Dendritic cell treated with granulocyte-macrophage colony-stimulating factor and Interleukin-4, amounts not matched to agents 40 ng/mL and 50 ng/mL, for 4 days (primary cell): ENCODE measurements at regions not wholly inside any gene's neighbourhood (a gene's known extent, or its start where the extent isn't known, plus 50 kb on each side); places are given as distances from the start of the nearest gene placed in this dataset.

Experiments used
- H3K27ac Mint-ChIP-seq: one replicate; pipeline ENCODE4 v1.8.0; 2022; ENCODE audit warnings: mild to moderate bottlenecking, mixed read lengths
- H3K27me3 Mint-ChIP-seq: one replicate; pipeline ENCODE4 v1.8.0; 2022; ENCODE audit warnings: mild to moderate bottlenecking, mixed read lengths
- H3K36me3 Mint-ChIP-seq: one replicate; pipeline ENCODE4 v1.8.0; 2022; ENCODE audit warnings: low read depth, mixed read lengths
- H3K4me1 Mint-ChIP-seq: one replicate; pipeline ENCODE4 v1.8.0; 2022; ENCODE audit warnings: low read depth, mixed read lengths
- H3K4me3 Mint-ChIP-seq: one replicate; pipeline ENCODE4 v1.8.0; 2022; ENCODE audit warnings: mild to moderate bottlenecking, moderate library complexity, mixed read lengths
- H3K9me3 Mint-ChIP-seq: one replicate; pipeline ENCODE4 v1.8.0; 2022; ENCODE audit warnings: mixed read lengths
- intact Hi-C: fragments of 100-400 bp; cut with micrococcal nuclease; formaldehyde crosslinking; loops from one replicate; pipeline ENCODE4 v1.15.0; 2022

GRCh38 chr5:82669720-82670119 is 391.6 kb upstream of the RPS23 start:
- peaks cover 3% of the 10 kb centered on the region for H3K27me3 Mint-ChIP-seq
- H3K4me1 Mint-ChIP-seq, result peaks cover 5% of the 10 kb centered on the region
- H3K9me3 Mint-ChIP-seq, result no peaks in the 10 kb centered on the region
- H3K4me3 Mint-ChIP-seq, result no peak overlapping the region
- intact Hi-C loops, result loop anchor here (10.0 kb wide), 1 partner anchor 745 kb away; no protein-coding TSS in a partner anchor
- H3K36me3 Mint-ChIP-seq, result no peaks in the 10 kb centered on the region
- no peak overlapping the region for H3K27ac Mint-ChIP-seq

DNA sequence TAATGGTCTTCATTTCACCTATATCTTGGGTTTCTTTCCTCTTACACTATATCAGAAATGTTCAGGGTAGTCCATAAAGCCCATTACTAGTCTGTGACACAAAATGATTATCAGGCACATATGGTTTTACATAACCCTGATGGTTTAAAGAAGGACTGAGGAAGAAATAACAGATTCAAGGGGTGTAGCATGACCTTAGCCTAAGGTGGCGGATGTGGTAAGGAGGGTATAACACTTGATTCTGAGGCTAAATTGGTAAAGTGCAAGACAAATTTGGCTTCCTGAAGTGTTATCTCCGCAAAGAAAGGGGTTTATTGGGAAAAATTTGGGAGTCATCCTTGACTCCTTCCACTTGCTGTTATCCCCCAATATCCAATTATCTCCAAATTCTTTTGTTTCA is 388.2 kb upstream of the RPS23 start:
- H3K9me3 Mint-ChIP-seq, result no peaks in the 10 kb centered on the region
- no peak overlapping the region for H3K27ac Mint-ChIP-seq
- intact Hi-C loops, result no loop called here
- H3K4me3 Mint-ChIP-seq, result no peak overlapping the region
- H3K27me3 Mint-ChIP-seq, result peaks cover 3% of the 10 kb centered on the region
- H3K4me1 Mint-ChIP-seq, result peaks cover 5% of the 10 kb centered on the region
- H3K36me3 Mint-ChIP-seq, result no peaks in the 10 kb centered on the region

- no peaks in the 10 kb centered on the region for H3K36me3 Mint-ChIP-seq
- no peaks in the 10 kb centered on the region for H3K9me3 Mint-ChIP-seq
- peaks cover 5% of the 10 kb centered on the region for H3K4me1 Mint-ChIP-seq
- no peak overlapping the region for H3K4me3 Mint-ChIP-seq
- H3K27me3 Mint-ChIP-seq, result peaks cover 3% of the 10 kb centered on the region
- no peak overlapping the region for H3K27ac Mint-ChIP-seq
- intact Hi-C loops, result no loop called here
Observed at GRCh38 chr5:82664732-82665131, 386.6 kb upstream of the RPS23 start.

GRCh38 chr5:82663225-82663624 is 385.1 kb upstream of the RPS23 start:
- peaks cover 3% of the 10 kb centered on the region for H3K27me3 Mint-ChIP-seq
- H3K9me3 Mint-ChIP-seq, result no peaks in the 10 kb centered on the region
- H3K4me1 Mint-ChIP-seq, result peaks cover 5% of the 10 kb centered on the region
- H3K36me3 Mint-ChIP-seq, result no peaks in the 10 kb centered on the region
- no peak overlapping the region for H3K27ac Mint-ChIP-seq
- H3K4me3 Mint-ChIP-seq, result no peak overlapping the region
- intact Hi-C loops, result no loop called here

DNA sequence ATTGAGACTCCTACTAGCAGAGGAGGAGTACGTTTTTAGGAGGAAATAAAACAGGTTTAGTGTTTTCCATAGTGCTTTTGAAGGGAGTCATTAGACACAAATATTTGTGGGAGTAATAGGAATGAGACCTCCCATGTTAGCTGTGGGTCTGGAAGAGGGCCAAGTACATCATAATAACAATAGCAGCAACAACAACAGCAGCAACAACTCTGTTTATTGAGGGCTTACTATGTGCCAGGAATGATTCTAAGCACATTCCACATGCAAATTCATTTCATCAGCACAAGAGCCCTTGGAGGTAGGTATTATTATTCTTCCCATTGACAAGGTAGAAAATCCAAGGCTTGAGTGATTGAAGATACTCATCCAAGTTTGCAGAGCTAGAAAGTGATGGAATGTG is 384.2 kb upstream of the RPS23 start:
- Mint-ChIP-seq H3K4me3 (no peak overlapping the region), H3K27ac (no peak overlapping the region), H3K4me1 (peaks cover 8% of the 10 kb centered on the region)

DNA sequence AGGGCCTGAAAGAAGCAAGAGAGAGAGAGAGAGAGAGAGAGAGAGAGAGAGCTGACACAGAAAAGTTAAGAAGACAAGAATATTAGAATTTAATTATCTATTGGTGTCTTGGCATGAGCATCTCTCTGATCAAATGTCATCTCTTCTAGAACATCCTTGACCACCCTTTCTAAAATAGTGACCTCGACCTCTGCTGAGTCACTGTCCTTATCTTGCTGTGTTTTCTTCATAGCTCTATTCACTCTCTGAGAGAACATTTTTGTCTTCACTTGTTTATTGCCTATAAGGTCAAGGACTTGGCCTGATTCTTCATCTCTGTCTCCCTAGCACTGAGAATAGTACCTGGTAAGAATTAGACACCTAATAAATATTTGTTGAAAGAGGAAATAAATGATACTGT is 383.8 kb upstream of the RPS23 start:
- Mint-ChIP-seq H3K4me3 (no peak overlapping the region), H3K27me3 (peaks cover 2% of the 10 kb centered on the region), H3K9me3 (no peaks in the 10 kb centered on the region), H3K27ac (no peak overlapping the region), H3K4me1 (peaks cover 11% of the 10 kb centered on the region), H3K36me3 (no peaks in the 10 kb centered on the region)
- intact Hi-C loops, result no loop called here

More for the DNA sequence above, 384.2 kb upstream of the RPS23 start:
- intact Hi-C loops, result no loop called here
- Mint-ChIP-seq H3K9me3 (no peaks in the 10 kb centered on the region), H3K27me3 (peaks cover 3% of the 10 kb centered on the region), H3K36me3 (no peaks in the 10 kb centered on the region)

- Mint-ChIP-seq H3K36me3 (no peaks in the 10 kb centered on the region), H3K4me1 (peaks cover 11% of the 10 kb centered on the region), H3K4me3 (no peak overlapping the region), H3K9me3 (no peaks in the 10 kb centered on the region), H3K27ac (no peak overlapping the region), H3K27me3 (peaks cover 1% of the 10 kb centered on the region)
- intact Hi-C loops, result no loop called here
Observed at GRCh38 chr5:82661462-82661861, 383.3 kb upstream of the RPS23 start.

- no peaks in the 10 kb centered on the region for H3K9me3 Mint-ChIP-seq
- no peak overlapping the region for H3K27ac Mint-ChIP-seq
- H3K27me3 Mint-ChIP-seq, result peaks cover 1% of the 10 kb centered on the region
- H3K4me3 Mint-ChIP-seq, result no peak overlapping the region
- H3K36me3 Mint-ChIP-seq, result no peaks in the 10 kb centered on the region
- intact Hi-C loops, result no loop called here
- peaks cover 6% of the 10 kb centered on the region for H3K4me1 Mint-ChIP-seq
Observed at GRCh38 chr5:82659115-82659514, 381.0 kb upstream of the RPS23 start.

DNA sequence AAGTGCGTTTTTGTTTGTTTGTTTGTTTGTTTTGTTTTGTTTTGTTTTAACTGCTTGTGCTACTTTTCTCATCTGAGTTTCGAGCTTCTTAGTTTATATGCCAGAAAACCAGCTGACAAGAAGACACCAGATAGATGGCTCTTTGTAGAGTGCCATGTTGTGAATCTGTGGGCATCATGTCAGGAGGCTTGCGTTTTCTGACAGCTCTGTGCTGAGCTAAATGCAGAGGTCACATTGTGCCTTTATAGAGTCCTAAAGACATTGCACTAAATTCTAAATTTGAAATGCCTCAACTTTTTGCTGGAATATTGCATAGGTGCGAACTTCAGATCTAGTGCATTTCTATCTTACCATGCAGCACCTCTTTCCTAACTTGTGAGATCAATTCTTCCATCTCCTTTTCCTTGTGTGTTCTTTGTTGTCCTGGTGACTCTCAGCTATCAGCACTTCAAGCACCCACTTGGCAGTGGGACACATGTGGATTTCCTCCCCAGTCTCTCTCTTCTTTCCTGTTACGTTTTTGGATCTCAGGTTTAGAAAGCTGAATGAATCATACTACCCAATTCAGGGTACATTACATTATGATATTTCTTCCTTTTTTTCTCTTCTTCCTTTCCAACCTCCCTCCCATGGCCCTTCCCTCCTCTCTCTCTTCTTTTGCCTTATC is 379.0 kb upstream of the RPS23 start:
- no peak overlapping the region for H3K4me3 Mint-ChIP-seq
- no peaks in the 10 kb centered on the region for H3K36me3 Mint-ChIP-seq
- intact Hi-C loops, result no loop called here
- H3K27ac Mint-ChIP-seq, result no peak overlapping the region
- peaks cover 1% of the 10 kb centered on the region for H3K27me3 Mint-ChIP-seq
- no peaks in the 10 kb centered on the region for H3K9me3 Mint-ChIP-seq
- peaks cover 6% of the 10 kb centered on the region for H3K4me1 Mint-ChIP-seq

GRCh38 chr5:82656341-82656761 is 378.2 kb upstream of the RPS23 start:
- intact Hi-C loops, result no loop called here
- Mint-ChIP-seq H3K4me1 (peaks cover 6% of the 10 kb centered on the region), H3K36me3 (no peaks in the 10 kb centered on the region), H3K9me3 (no peaks in the 10 kb centered on the region), H3K27me3 (peaks cover 1% of the 10 kb centered on the region), H3K4me3 (no peak overlapping the region), H3K27ac (no peak overlapping the region)

DNA sequence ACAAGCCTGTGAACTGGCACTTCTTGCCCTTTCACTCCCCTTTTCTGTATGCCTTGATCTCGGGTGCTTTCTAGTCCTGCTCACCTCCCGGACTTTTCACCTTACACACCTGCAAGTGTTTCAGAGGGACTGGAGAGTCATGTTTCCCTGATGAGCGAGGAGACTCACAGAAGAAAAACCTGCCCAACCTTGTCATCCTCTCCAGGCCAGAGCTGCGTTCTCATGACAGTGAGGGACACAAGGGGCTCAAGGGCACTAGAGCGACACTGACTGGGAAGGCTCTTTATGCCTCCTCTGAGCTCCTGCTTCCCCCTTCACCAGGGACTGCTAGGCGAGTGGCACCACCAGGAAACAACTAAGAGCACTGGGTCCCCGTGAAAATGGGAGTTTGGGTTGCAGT is 376.9 kb upstream of the RPS23 start:
- Mint-ChIP-seq H3K36me3 (no peaks in the 10 kb centered on the region), H3K4me3 (no peak overlapping the region), H3K27ac (no peak overlapping the region), H3K9me3 (no peaks in the 10 kb centered on the region), H3K4me1 (peaks cover 6% of the 10 kb centered on the region), H3K27me3 (peaks cover 3% of the 10 kb centered on the region)
- intact Hi-C loops, result no loop called here

- H3K4me3 Mint-ChIP-seq, result no peak overlapping the region
- H3K27ac Mint-ChIP-seq, result no peak overlapping the region
- intact Hi-C loops, result loop anchor here (10.0 kb wide), 1 partner anchor 425 kb away; the partner anchor contains the start of genes TMEM167A and XRCC4
- peaks cover 3% of the 10 kb centered on the region for H3K27me3 Mint-ChIP-seq
- H3K4me1 Mint-ChIP-seq, result no peaks in the 10 kb centered on the region
- no peaks in the 10 kb centered on the region for H3K9me3 Mint-ChIP-seq
- H3K36me3 Mint-ChIP-seq, result no peaks in the 10 kb centered on the region
Observed at GRCh38 chr5:82649943-82650342, 371.8 kb upstream of the RPS23 start.

DNA sequence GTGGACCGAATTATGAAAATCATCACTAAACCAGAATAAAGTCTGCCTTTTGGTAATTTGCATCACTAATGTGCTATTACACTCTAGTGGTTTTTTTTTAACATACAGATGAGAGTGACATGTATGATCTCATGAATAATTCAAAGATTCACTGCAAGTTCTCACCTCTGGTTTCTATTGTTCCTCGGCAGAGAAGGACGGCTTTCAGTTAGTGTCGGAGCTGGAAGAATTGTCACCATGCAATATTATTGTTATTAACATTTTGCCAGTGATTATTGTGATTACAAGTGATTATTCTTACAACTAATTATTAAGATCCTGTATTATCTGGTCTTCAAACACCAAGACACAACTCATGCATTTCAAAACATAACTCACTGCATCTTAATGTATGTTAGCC is 366.6 kb upstream of the RPS23 start:
- intact Hi-C loops, result loop anchor here (5.0 to 10.0 kb wide), 2 partner anchors 292 to 430 kb away; partner anchors contain the start of genes TMEM167A and XRCC4

DNA sequence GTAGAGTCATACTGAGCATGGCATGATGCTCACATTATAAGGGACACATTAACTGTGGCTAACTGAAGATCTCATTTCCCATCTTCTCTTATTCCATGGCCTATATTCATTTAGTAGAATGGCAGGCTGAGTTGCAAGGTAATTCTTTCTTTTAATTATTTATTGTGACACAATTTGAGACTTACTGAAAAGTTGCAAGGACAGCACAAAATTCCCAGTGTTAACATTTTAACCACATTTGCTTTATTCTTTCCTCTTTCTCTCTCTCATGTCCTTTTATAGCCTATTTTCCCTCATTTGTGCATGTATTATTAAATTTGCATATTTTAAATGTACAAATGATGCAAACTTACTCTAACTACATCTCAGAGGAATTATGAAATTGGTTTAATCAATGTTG is 366.1 kb upstream of the RPS23 start:
- Mint-ChIP-seq H3K9me3 (no peaks in the 10 kb centered on the region), H3K4me1 (peaks cover 7% of the 10 kb centered on the region), H3K27ac (no peak overlapping the region), H3K27me3 (no peaks in the 10 kb centered on the region), H3K36me3 (no peaks in the 10 kb centered on the region), H3K4me3 (no peak overlapping the region)
- intact Hi-C loops, result loop anchor here (5.0 to 10.0 kb wide), 2 partner anchors 292 to 431 kb away; partner anchors contain the start of genes TMEM167A and XRCC4

More for the DNA sequence above, 366.6 kb upstream of the RPS23 start:
- peaks cover 2% of the 10 kb centered on the region for H3K27me3 Mint-ChIP-seq
- H3K4me1 Mint-ChIP-seq, result peaks cover 7% of the 10 kb centered on the region
- H3K4me3 Mint-ChIP-seq, result no peak overlapping the region
- no peak overlapping the region for H3K27ac Mint-ChIP-seq
- H3K36me3 Mint-ChIP-seq, result no peaks in the 10 kb centered on the region
- no peaks in the 10 kb centered on the region for H3K9me3 Mint-ChIP-seq

DNA sequence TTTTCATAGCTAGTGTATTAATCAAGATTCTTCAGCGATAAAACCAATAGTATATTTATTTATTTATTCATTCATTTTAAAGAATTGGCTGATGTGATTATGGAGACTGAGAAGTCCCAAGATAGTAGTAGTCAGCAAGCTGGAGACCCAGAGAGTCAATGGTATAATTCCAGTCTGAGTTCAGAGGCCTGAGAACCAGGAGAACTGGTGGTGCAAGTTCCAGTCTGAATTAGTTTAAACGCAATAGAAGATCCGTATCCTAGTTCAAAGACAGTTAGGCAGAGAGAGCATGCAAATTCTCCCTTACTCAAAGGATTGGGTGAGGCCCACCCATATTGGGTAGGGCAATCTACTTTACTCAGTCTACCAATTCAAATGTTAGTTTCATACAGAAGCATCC is 364.2 kb upstream of the RPS23 start:
- no peaks in the 10 kb centered on the region for H3K36me3 Mint-ChIP-seq
- intact Hi-C loops, result loop anchor here (5.0 to 10.0 kb wide), 2 partner anchors 290 to 432 kb away; partner anchors contain the start of genes TMEM167A and XRCC4

More for the DNA sequence above, 364.2 kb upstream of the RPS23 start:
- Mint-ChIP-seq H3K9me3 (no peaks in the 10 kb centered on the region), H3K4me1 (peaks cover 7% of the 10 kb centered on the region), H3K27ac (no peak overlapping the region), H3K4me3 (no peak overlapping the region), H3K27me3 (no peaks in the 10 kb centered on the region)
